Heart left ventricle (tissue), 16 donors: ENCODE measurements at regions not wholly inside any gene's neighbourhood (a gene's known extent, or its start where the extent isn't known, plus 50 kb on each side); places are given as distances from the start of the nearest gene placed in this dataset.
"Not testable (repeated sequence)": the region's sequence is repeated elsewhere in the genome, so short reads cannot be mapped to it uniquely, and the experiment has no call there.

Experiments
- ATAC-seq, 4 donors: fragments of 200-7000 bp; cut with Tn5 transposase; one replicate each; pipeline ENCODE4 v1.9.1; 2020 to 2022; ENCODE audit warnings: moderate library complexity in 4 of 4, mild to moderate bottlenecking in 3 of 4, moderate number of reproducible peaks in 1 of 4
- DNase-seq, 5 donors: peaks; one replicate each; pipeline ENCODE4 v3.0.0-alpha.2; 2020
- H3K27ac ChIP-seq, 12 donors: fragments of 200-600 bp; sonication (generic) in 4 of 12; one replicate each; pipeline versions ENCODE4 v1.5.0 to v1.8.0; 2016 to 2022; ENCODE audit warnings: mild to moderate bottlenecking in 2 of 12
- H3K27me3 ChIP-seq, 9 donors: fragments of 200-600 bp; sonication (generic) in 2 of 9; one replicate each; pipeline versions ENCODE4 v1.5.1 to v1.8.0; 2016 to 2022; ENCODE audit warnings: mild to moderate bottlenecking in 3 of 9
- H3K36me3 ChIP-seq, 9 donors: fragments of 200-600 bp; sonication (generic) in 2 of 9; one replicate each; pipeline versions ENCODE4 v1.5.0 to v1.8.0; 2018 to 2022; ENCODE audit warnings: mild to moderate bottlenecking in 2 of 9
- H3K4me1 ChIP-seq, 12 donors: fragments of 200-600 bp; sonication (generic) in 4 of 12; one replicate each; pipeline versions ENCODE4 v1.5.0 to v1.8.0; 2016 to 2022; ENCODE audit warnings: mild to moderate bottlenecking in 3 of 12
- H3K4me3 ChIP-seq, 12 donors: fragments of 200-600 bp; sonication (generic) in 4 of 12; one replicate each; pipeline versions ENCODE4 v1.5.0 to v1.8.0; 2017 to 2022; ENCODE audit warnings: mild to moderate bottlenecking in 9 of 12, moderate library complexity in 4 of 12
- H3K9me3 ChIP-seq, 12 donors: fragments of 200-600 bp; sonication (generic) in 4 of 12; one replicate each; pipeline versions ENCODE4 v1.5.0 to v1.8.0; 2016 to 2022; ENCODE audit warnings: mild to moderate bottlenecking in 1 of 12
- CTCF ChIP-seq, 12 donors: fragments of 200-600 bp; sonication (generic) in 4 of 12; IDR thresholded peaks; one replicate each; pipeline versions ENCODE4 v1.5.0 to v1.8.0; 2018 to 2022; ENCODE audit warnings: antibody characterized with exemption in 12 of 12, mild to moderate bottlenecking in 5 of 12
- POLR2A ChIP-seq, 2 donors: fragments of 450-650 bp; IDR thresholded peaks; one replicate each; pipeline ENCODE4 v1.6.1; 2017; ENCODE audit warnings: antibody characterized with exemption in 2 of 2, mild to moderate bottlenecking in 2 of 2, moderate library complexity in 2 of 2
- WGBS, 4 donors: extraction: QIAGEN DNeasy Blood & Tissue Kit in 2 of 4; methylation state at CpG; one replicate each; pipeline versions ENCODE4 v1.1.5 to v1.1.7; 2013 to 2018; 5-methylcytosine and 5-hydroxymethylcytosine counted together
- intact Hi-C, 10 donors: fragments of 100-400 bp; cut with DNase I; formaldehyde crosslinking; loops; one replicate each; pipeline versions ENCODE4 v1.11.1 to v1.14.2; 2022
- donor health status: ischemic (EF 13 %, LVEDD 7.1; RV severe dilation, severe dysfunction).
- donor health status: healthy with polysubstance abuse.
- donor health status: DM: no; HTN: yes; CAD: no.
- donor health status: DM: no; HTN: no; CAD: no.
- donor health status: ischemic (EF 25% LVEDD 6.9; RV normal size, moderate dysfunction).
- donor health status: ischemic (EF 25% LVEDD 5.7; RV mildly dilated, moderate dysfunction).
- donor health status: healthy.
- donor health status: DM: yes; HTN: yes; CAD: no.
- donor health status: ischemic (EF 35%, LVEDD 5.7; RV mildly dilated, moderate dysfunction).
- donor health status: nonischemic (EF 11% LVEDD 7.7; RV severe dilation, severe dysfunction).
- donor health status: DM: yes; HTN: yes; CAD: no.
- donor health status: PGD.
- donor health status: ischemic (EF 29% LVEDD 5.4; RV normal size, mild dysfunction).
- donor health status: nonischemic (EF 23%, LVEDD 6.1; RV moderate dilation, normal function).

DNA sequence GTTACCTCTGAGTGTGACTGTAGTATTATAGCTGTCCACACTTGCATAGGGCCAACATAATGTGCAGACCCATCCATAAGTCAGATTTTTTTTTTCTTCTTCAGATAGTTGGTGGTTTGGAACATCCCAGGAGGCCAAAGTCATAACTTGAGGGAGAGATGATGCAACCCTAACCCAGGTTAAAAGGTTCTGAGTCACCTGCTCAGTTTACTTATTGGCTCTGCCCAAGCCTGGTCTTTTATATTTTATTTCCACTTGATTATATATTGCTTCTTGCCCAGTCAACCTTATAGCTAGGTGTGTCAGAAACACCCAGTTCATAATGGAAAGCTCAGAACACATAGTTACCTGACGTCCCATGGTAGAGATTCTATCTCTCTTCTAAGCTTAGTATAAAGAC, 113.1 kb upstream of the PCSK1 start:
- intact Hi-C loops: no loop called here
- ATAC-seq: no peak
- Histone ChIP-seq H3K27me3 (no peaks in the 10 kb centered on the region), H3K4me1 (no peaks in the 10 kb centered on the region), H3K4me3 (no peak overlapping the region), H3K27ac (no peak overlapping the region), H3K36me3 (no peaks in the 10 kb centered on the region), H3K9me3 (peaks cover 0 to 6% (median 0%) of the 10 kb centered on the region in 12 donors)
- 64 to 73% (median 65%) methylated on average over 1 of the region's 1 CpG for WGBS, 4 donors
- TF ChIP-seq CTCF (IDR thresholded peaks at IDR 0.05) (no peak), POLR2A (IDR thresholded peaks at IDR 0.05) (no peak)
- no peak for DNase-seq

DNA sequence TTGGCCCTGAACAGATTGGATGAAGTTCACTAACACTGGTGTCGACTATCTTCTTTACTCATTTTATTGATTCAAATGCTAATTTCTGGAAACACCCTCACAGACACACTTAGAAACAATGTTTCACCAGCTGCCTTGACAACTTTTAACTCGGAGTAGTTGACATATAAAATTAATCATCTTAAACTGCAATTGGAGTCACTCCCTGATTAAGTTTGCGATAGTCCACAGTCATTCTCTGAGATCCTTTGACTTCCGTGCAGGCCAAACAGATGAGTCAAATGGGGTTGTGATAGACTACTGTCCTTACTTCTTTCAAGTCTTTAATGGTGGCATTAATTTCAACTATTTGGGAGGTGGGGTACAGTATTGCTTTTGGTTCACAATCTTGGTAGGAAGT, 114.4 kb upstream of the PCSK1 start:
- Histone ChIP-seq H3K4me3 (no peak overlapping the region), H3K36me3 (no peaks in the 10 kb centered on the region), H3K9me3 (peaks cover 0 to 6% (median 0%) of the 10 kb centered on the region in 12 donors), H3K27me3 (no peaks in the 10 kb centered on the region), H3K27ac (no peak overlapping the region), H3K4me1 (no peaks in the 10 kb centered on the region)
- intact Hi-C loops: no loop called here
- WGBS, 4 donors: 78 to 91% (median 87%) methylated on average over 4 of the region's 4 CpGs
- DNase-seq: no peak
- TF ChIP-seq CTCF (IDR thresholded peaks at IDR 0.05) (no peak), POLR2A (IDR thresholded peaks at IDR 0.05) (no peak)
- ATAC-seq: no peak

DNA sequence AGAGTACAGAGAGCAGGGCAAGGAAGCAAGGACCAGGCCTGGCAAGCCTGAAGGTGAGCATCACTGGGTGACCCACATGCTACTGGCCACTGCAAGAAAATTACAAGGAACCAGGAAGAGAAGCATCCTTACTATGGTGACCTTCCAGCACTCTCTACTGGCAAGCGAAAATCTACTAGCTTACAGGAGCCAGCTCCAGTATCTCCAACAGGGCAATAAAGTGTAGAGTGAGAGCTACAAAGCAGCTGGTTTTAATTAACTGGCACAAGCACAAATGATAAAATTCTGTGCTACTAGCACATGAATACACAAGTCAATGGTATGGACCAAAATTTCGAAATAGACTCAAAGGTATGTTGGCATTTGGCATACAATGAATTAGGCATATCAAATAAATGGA, 113.3 kb upstream of the CAST start:
- Histone ChIP-seq H3K4me1 (no peaks in the 10 kb centered on the region), H3K9me3 (peaks cover 0 to 4% (median 0%) of the 10 kb centered on the region in 12 donors), H3K36me3 (no peaks in the 10 kb centered on the region), H3K27me3 (no peaks in the 10 kb centered on the region), H3K4me3 (no peak overlapping the region), H3K27ac (no peak overlapping the region)
- no peak for DNase-seq
- ATAC-seq: no peak
- intact Hi-C loops: no loop called here
- 42 to 85% (median 67%) methylated on average over 2 of the region's 2 CpGs for WGBS, 4 donors
- TF ChIP-seq POLR2A (IDR thresholded peaks at IDR 0.05) (no peak), CTCF (IDR thresholded peaks at IDR 0.05) (no peak)

- intact Hi-C loops, DNase-seq, H3K27ac ChIP-seq, H3K4me1 ChIP-seq, H3K36me3 ChIP-seq, H3K9me3 ChIP-seq, H3K4me3 ChIP-seq, ATAC-seq, H3K27me3 ChIP-seq: not testable (repeated sequence)
- WGBS, 4 donors: 90 to 94% (median 92%) methylated on average over 2 of the region's 2 CpGs
These were observed 101.3 kb upstream of the CAST start for GRCh38 chr5:96560857-96561256.

- no peaks in the 10 kb centered on the region for H3K36me3 ChIP-seq
- no peak for ATAC-seq
These were observed 99.6 kb upstream of the CAST start for GRCh38 chr5:96562614-96563013.

More at GRCh38 chr5:96562614-96563013, 99.6 kb upstream of the CAST start:
- Histone ChIP-seq H3K4me1 (peaks cover 0 to 9% (median 0%) of the 10 kb centered on the region in 12 donors), H3K27me3 (no peaks in the 10 kb centered on the region), H3K27ac (no peak overlapping the region), H3K4me3 (no peak overlapping the region), H3K9me3 (no peaks in the 10 kb centered on the region)
- no peak for TF ChIP-seq POLR2A (IDR thresholded peaks at IDR 0.05)
- TF ChIP-seq CTCF (IDR thresholded peaks at IDR 0.05): no peak
- no peak for DNase-seq
- intact Hi-C loops: no loop called here
